HG02678 (cell line): ENCODE measurements at regions not wholly inside any gene's neighbourhood (a gene's known extent, or its start where the extent isn't known, plus 50 kb on each side); places are given as distances from the start of the nearest gene placed in this dataset.

Source experiments
- ATAC-seq: cut with Tn5 transposase; IDR thresholded peaks from one replicate; pipeline ENCODE4 v1.9.1; 2021; ENCODE audit warnings: mild to moderate bottlenecking, moderate library complexity; ENCODE audit not compliant: unreplicated experiment

DNA sequence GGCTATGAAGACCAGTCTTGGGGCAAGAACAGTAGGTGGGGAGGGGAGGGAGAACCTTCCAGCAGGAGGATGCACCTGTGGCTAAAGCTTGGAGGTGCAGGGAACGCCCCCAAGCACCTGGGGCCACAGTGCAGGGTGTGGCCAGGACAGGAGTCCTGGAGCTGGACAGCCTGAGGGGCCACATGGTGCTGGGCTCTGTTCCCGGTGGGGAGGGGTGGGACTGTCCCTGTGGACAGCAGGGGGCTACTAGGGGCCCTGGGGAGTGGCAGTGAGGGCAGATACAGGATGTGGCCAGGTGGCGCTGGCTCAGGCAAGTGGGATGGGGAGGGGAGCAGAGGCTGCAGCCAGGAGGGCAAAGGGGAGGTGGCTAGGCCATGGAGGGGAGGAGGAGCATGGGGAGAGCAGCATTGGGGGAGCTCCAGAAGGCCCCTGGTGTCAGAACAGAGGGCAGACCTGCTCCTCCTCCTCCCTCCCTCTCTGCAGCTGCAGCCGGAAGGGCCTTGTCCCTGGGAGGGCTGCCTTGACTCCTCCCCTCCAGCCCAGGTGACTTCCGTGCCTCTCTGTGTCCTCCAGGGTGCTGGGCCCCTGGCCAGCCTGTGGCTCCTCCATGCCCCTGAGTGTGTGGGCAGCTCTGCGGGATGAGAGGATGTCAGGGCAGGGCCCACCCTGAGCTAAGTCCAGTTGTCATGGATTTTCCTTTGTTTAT is 68.4 kb upstream of the DLK1 start:
- ATAC-seq = no peak

DNA sequence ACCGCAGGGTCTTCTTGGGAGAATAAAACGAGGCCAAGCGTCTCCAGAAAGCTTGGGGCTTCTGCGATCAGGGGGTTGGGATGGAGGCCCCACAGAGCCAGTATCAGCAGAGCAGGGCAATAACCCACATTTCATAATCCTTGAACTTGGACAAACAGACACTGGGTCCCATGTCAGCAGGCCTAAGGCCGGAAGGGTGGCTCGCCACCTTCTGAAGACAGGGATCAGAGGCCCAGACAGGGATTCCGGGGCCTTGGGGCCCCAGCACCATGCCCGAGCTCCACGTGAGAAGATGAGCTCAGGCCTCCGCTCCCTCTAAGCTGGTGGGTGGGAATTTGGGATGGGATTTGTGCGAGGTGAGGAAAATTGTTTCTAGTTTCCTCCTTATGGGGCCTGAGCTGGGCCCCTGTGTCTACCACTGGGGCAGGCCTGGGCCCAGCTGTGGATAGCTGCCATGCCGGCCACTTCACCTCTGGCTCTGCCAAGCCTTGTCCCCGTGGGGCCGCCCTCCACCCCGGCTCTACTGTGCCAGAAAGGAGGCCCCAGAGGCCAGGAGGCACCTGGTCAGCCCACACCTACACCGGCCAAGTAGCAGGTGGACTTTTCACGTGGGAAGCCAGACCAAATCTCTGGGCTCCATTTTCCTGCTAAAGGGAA is 67.2 kb upstream of the DLK1 start:
- ATAC-seq = no peak

DNA sequence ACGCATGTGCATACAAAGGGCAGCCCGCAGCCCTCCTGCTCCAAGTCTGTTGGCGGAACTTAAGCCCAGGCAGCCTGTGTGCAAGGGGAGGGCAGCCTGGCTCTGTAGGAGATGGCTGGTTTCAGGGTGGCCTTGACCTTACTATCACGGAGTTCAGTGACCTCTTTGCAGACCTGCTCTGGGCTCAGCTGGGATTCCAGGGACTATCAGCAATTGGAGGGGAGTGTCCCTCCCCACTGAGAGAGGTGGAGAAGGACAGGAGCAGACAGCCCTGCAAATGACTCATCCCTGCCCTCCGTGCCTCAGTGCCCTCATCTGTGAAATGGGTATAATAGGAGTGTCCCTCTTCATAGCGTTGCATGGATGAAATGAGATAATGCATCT is 66.2 kb upstream of the DLK1 start:
- no peak for ATAC-seq

DNA sequence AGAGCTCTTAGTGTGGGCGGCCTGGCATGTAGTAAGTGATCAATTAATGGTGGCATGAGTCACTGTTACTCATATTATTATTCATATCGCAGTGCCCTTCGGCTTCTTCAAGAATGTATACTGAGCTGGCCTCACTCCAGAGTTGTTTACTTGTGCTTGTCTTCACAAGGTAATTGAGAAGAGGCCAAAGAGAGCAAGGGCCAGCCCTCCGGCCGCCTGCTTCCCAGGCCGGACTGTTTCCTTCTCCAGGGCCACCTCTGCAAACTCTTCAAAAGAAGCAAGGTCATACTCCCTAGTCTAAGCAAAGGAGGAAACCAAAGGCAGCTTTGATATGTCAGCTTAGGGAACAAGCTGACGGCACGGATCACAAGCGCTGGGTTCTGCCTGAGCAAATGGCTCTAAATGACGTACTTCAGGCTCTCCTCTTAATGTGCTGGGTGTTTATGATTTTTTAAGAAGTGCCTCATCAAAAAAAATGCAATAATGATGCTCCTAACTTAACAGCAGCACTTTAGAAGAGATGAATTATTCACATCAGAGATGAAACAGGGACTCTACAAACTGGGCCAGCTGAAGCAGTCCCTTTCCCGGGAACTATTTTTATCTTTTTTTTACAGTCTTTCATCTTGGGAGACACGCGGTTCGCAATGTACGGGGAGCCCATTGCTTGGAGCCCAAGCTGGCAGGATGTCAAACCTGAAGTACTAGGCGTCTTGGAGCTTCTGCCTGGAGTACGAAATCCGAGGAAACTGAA is 65.6 kb upstream of the DLK1 start:
- no peak for ATAC-seq

DNA sequence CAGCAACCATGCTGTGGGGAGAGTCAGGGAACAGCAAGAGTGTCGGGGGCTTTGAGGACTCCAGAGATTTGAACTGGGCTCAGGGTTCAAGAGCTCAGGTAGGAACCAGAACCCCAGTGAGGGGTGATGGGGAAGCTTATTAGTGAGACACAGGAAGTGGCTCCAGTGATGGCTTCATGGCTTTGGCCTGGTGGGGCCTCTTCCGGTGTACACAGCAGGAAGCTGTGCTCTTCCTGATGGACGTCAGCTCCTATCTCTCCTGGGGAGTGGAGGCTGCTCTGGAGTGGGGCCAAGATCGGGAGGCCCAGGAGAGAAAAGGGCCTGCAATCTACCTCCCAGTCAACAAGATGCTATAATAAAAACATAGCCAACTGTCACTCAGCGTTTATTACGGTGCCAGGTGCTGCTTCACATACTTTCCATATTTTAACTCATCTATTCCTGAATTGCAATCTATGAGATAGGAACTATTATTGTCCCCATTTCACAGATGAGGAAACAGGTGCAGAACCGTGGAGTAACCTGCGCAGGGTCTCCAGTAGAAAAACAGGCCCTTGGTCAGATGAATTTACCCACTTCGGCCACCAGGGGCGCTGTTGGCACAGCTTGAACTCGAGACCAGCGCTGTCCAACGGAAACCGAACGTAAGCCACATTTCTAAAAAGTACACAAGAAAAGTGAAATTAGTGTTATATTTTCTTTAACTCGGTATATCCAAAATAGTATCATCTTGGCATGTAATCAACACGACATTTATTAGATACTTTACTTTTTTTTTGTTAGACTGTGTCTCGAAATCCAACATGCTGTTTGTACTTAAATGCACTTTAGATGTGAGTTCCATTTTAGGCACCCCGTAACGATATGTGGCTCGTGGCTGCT is 63.6 kb upstream of the DLK1 start:
- ATAC-seq = no peak

DNA sequence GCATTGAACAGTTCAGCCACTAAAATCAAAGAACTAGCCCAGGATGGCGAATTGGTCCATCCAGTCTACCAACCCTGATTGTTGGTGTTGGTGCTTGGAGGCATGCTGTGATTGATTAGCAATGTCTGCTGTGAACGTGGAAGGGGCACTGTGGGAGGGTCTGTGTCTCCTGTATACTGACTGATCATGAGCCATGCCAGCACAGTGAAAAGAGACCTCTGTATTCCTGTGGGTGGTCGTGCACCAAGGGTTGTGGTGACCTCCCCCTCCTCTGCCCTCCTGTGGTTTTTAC is 63.0 kb upstream of the DLK1 start:
- ATAC-seq = no peak

DNA sequence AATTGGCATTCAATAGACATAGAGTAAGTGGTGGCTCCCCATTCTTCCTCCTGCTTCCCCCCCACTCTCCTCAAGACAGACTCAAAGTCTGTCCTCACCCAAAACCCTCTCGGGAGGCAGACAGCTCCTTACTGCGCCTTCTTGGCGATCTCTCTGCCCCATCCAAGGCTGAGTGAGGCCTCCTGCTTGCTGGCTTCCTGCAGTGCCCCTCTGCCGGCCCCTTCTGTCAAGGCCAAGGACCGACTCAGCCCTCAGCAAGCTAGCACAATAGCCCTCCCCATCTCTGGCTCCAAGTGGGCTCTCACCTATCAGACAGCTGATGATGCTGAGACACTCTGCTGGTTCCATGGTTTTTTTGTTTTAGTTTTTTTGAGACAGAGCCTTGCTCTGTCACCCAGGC is 62.5 kb upstream of the DLK1 start:
- no peak for ATAC-seq

DNA sequence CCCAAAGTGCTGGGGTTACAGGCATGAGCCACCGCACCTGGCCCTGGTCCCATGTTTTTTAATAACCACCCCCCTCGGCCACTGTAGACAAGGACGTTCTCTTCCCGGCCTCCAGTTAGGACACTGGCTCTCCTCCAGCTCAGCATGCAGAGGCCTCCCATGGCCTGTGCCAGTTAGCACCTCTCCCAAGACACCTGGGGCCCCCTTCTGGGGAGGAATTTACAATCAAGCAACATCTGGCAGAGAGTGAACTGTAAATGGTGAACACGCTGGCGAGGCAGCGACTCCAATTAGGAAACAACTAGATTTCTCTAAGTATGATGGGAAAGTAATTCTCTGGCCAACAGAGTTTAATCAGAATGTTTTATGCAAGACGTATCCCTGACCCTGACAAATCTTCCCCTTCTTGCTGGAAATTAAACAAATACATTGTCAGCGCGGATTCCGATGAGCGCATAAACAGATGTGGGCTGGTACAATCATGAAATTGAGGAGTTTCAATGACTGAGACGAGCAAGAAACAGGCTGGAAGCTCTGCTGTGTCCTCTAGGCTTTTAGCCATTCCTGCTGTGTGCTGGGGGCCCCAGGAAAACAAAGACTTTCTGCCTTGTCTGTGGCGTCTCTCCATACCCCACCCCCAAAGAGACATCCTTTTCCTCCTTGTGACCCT is 61.7 kb upstream of the DLK1 start:
- no peak for ATAC-seq

DNA sequence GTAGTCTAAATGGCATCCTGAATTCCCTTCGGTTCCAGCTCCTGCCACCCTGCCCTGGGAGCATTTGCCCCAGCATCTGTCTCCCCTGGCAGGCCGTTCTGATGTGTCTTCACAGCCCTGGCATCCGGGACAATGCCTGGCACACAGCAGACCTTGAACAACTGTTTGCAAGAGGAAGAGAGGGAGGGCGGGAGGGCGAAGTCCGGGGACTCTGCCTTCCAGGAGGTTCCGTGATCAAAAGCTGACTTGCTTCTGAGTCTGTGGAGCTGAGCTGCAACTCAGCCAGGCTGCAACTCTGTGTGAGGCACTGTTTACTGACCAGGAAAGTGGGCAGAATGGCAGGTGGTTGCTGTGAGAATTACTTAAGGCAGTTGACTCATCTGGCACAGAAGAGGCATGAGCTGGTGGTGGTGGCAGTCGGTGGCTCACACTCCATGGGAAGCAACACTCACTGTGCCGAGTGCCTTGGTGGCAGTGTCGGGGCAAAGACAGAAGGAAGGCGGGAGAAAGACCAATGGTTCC is 61.1 kb upstream of the DLK1 start:
- ATAC-seq = no peak

DNA sequence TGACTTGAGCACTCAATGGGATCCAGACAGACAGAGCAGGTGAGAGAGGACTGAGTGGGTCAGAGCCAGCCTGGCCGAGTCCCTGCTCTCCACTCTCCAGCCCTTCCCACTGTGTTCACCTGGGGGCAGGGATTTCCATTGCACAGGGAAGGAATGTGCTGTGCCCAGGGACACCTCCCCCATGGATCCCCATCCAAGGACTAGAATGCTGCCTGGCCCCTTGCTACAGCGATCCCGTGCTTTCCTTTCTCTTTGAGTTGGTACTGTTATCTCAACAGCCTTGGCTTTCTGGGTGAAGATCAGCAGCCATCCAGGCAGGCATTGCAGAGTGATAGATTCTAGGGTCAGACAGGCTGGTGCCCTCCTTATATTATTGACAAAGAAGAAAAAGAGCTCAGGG is 60.3 kb upstream of the DLK1 start:
- no peak for ATAC-seq

DNA sequence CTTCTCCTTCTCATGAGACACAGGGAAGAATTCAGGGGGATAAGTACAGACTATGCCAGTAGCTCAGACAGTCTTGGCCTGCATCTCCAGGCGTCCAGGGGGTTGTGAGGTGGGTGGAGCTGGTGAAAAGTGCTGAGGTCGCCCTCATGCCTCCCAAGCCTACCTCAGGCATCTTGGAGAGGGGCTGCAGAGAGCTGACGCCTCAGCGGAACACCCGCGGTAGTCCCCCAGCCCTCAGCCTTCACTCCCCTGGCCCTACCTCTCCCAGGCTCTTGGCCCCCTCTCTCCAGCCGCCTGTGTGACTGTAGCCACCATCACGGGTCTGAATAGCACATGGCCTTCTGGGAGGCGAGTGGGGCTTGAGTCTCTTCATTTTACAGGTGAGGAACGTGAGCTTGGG is 59.8 kb upstream of the DLK1 start:
- no peak for ATAC-seq

DNA sequence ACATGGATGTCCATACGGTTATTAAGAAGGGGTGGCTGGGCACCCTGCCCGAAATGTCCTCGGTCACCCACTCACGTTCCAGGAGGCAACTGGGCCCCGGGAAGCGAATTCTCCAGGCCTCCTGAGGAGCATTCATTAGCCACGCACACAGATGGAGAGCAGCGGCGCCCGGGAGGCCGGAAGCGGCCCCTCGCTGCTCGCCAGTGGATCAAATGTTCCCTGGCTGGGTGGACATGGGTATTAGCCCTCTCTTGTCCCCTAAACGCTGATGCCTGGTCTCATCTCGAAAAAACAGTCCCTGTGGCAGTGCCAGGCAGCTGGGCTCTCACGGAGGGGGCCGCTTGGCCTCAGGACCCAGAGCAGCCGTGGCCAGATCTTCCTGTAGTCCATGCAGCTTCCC is 59.0 kb upstream of the DLK1 start:
- ATAC-seq = no peak

DNA sequence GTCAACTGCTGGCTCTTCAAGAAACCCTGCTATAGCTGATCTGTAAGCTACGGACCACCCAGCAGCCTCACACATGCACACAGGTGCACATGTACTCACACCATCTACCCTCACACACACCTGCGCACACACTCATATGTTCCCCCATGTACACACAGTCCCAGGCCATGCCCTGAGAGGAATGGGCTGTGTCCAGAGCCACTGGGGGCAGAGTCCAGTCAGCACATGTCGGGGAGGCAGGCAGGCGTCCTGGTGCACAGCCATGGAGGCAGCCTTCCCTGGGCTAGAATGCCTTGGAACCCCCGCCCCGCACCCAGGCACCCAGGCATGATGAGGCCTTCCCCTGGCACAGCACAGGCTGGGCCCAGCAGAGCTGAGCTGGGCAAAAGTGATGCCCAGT is 58.3 kb upstream of the DLK1 start:
- no peak for ATAC-seq

DNA sequence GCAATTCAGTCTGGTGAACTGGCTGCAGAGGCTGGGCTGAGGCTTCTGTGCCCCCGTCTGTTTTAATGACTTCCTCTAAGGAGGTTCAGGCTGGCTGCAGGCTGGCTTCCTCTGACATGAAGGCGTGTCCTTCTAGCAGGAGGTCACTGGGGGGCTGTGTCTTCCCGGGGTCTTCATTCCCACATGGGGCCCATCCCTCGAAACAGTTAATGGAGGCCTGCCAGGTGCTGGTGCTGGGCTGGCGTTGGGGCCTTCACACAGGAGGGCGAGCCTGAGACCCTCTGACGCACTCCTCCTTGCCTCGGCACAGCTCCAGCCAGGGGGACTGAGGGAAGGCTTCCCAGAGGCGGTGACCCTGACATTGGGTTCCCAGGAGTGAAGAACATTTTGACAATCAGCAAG is 57.7 kb upstream of the DLK1 start:
- ATAC-seq = no peak

DNA sequence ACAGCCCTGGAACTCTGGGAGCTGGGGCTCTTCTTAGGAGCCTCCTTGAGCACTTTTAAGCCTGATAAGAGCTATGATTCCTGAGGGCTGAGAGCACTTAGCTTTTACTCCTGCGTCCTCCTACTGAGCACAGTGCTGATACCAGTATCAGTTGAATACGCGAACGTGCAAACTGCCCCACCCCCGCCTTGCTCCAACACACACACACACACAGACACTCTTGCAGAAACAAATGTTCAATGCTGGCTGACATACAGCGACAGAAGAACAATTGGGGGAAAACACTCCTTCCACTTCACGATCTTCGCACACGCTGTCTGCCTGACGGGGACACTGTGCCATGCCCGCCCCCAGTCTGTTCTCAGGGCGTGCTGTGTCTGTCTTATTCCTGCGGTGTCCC is 57.2 kb upstream of the DLK1 start:
- no peak for ATAC-seq

DNA sequence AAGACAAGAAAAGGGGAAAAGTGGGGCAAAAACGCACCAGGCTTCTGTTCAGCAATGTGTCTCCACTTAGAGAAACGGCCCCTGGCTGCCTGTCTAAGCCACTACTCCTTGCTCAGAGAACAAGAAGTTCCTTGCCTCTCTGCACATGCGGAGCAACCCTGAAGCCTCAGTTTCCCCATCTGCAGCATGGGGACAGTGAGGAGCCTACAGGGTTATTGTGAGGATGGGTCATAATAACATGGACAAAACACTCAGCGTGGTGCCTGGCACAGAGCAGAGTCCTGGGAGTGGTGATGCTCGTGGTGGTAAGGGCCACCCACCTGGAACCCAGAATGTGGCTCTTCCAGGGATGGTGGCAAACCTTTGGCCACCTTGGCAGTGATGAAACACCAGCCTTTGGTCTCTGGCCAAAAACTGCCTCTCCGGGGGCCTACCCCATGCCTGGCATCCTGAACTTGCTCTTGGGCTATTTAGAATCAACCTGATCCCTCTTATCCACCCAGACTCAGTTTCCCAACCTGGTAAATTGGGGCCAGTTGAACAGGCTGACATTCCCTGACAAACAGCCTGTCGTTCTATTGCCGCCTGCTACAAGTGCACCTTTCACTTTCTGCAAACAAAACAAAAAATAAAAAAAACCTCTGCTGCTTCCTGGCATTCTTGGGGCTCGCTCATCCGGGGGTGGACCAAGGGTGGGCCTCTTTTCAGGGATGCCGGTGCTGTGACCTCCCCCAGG is 56.5 kb upstream of the DLK1 start:
- no peak for ATAC-seq

DNA sequence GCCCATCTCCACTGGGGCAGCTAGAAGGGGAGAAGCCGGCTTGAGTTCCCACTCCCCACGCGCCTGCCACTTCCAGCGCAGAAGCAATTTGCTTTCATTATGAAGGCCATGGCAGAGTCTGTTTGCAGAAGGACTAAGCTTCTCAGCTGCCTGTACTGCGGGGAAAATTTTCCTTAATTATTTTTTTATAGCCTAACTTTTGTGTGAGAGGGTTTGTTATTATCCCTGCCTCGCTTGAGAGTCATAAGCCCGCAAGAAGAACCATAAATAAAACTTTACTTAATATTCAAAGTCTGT is 56.0 kb upstream of the DLK1 start:
- no peak for ATAC-seq

DNA sequence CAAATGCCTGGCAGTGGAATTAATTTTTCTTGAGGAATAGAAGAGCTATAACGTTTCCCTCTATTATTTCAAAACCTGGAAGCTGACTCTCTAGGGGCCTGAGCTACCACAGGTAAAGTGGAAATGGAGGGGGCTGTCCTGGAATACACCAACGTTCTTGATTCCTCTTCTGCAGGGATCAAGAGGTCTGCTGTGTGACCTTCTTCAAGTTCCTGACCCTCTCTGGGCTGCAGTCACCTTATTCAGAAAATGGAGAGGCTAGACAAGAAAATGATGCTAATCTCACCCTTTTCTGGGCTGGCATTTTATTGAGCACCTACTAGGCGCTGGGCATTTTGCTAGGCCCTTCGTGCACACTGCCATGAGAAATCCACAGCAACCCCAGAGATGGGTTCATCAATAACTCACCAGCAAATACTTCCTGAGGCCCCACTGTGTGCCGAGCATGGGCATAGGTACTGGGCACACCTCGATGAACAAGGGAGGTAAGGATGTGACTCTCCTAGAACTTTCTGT is 55.2 kb upstream of the DLK1 start:
- no peak for ATAC-seq

DNA sequence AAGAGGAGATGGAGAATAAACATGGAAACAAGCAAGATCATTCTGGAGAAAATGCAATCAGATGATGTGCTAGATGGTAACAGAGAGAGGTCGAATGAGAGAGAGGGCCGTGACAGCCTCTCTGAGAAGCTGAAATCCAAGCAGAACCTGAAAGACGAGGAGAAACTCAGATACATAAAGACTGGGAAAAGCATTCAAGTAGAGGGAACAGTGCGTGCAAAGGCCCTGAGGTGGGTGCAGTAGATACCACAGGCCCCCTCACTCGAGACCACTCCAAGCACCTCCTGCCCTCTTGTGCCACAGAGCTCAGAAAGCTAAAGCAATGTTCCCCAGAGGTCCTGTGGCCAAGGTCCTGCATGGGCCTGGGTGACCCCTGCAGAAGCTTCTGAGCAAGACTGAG is 54.8 kb upstream of the DLK1 start:
- ATAC-seq = no peak
